ENCODE measurements at regions not wholly inside any gene's neighbourhood (a gene's known extent, or its start where the extent isn't known, plus 50 kb on each side); places are given as distances from the start of the nearest gene placed in this dataset.

GRCh38 chr10:55858730-55859129 lies 502.3 kb downstream of the ZWINT start:
- TF ChIP-seq CTCF (IDR thresholded peaks at IDR 0.05) (no peak), POLR2AphosphoS5 (IDR thresholded peaks at IDR 0.05) (no peak)
